ENCODE measurements at regions not wholly inside any gene's neighbourhood (a gene's known extent, or its start where the extent isn't known, plus 50 kb on each side); places are given as distances from the start of the nearest gene placed in this dataset.

- H3K27ac ChIP-seq (ENCODE audit: low read depth, low read length, severe bottlenecking), result no peak overlapping the region
- H3K9me3 ChIP-seq (ENCODE audit: control insufficient read depth, low read length), result no peaks in the 10 kb centered on the region
- no peaks in the 10 kb centered on the region for H3K36me3 ChIP-seq (ENCODE audit: control insufficient read depth, insufficient read depth, low read length)
- no peaks in the 10 kb centered on the region for H3K4me1 ChIP-seq (ENCODE audit: control insufficient read depth, insufficient read depth, low read length, poor library complexity, severe bottlenecking)
- H3K4me3 ChIP-seq (ENCODE audit: extremely low read depth, insufficient read depth, low read length, poor library complexity, severe bottlenecking), result no peak overlapping the region
- 53 to 57% methylated on average over 7 of the region's 7 CpGs for WGBS, 2 experiments (ENCODE audit: insufficient coverage in 2 of 2)
Measured at GRCh38 chr1:228809621-228810394, 74.5 kb downstream of the RHOU start.

DNA sequence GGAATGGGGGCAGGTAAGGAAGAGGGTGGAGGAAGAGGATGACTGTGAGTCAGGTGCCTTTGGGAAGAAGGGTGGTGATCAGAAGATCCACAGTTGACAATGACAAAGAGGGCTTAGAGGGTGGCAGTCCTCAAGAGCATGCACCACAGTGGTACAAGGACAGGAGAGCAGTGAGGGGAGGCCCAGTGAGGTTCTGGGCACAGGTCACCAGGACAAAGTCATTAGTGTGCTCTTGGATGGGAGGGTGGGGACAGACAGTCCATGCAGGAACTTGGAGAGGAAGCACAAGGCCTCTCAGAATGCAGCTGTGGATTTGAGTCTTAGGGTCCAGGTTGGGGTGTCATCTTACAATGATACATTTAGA is 75.1 kb downstream of the RHOU start:
- H3K9me3 ChIP-seq (ENCODE audit: control insufficient read depth, low read length), result no peaks in the 10 kb centered on the region
- no peaks in the 10 kb centered on the region for H3K36me3 ChIP-seq (ENCODE audit: control insufficient read depth, insufficient read depth, low read length)
- no peak overlapping the region for H3K27ac ChIP-seq (ENCODE audit: low read depth, low read length, severe bottlenecking)
- no peak overlapping the region for H3K4me3 ChIP-seq (ENCODE audit: extremely low read depth, insufficient read depth, low read length, poor library complexity, severe bottlenecking)
- H3K4me1 ChIP-seq (ENCODE audit: control insufficient read depth, insufficient read depth, low read length, poor library complexity, severe bottlenecking), result no peaks in the 10 kb centered on the region

DNA sequence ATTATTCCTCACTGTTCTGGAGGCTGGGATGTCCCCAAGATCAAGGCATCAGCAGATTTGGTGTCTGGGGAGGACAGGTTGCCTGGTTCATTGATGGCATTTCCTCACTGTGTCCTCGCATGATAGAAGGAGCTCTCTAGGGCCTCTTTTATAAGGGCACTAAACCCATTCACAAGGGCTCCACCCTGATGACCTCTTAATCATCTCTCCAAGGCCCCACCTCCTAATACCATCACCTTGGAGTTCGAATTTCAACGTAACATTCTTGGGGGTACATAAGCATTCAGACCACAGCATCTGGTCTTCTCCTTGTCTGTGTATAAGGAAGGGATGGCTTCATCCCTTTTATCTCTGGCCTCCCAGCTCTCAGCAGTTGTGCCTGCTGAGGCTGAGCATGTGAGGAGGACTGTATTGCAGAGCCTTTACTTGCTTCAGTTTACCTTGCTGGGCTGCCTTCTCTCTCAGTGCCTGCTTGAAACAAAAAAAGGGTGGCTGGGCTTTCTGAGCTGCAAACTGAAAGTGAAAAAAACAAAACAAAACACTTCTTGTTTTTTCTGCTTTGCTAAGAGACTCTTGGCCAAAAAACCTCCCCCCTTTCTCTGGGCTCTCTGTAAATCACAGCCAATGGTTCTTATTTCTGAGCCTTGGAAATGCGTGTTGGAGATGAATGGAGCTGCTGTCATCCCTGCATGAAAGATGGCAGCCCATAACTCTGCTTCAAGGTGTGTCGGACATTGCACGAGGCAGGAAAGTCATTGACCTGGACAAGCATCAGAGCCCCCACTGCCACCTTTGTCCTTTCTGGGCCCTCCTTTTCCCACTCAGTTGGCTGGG is 75.8 kb downstream of the RHOU start:
- 77 to 100% methylated on average over 2 to 5 of the region's 6 CpGs for WGBS, 2 experiments (ENCODE audit: insufficient coverage in 2 of 2)
- H3K27ac ChIP-seq (ENCODE audit: low read depth, low read length, severe bottlenecking), result no peak overlapping the region
- no peaks in the 10 kb centered on the region for H3K9me3 ChIP-seq (ENCODE audit: control insufficient read depth, low read length)
- no peaks in the 10 kb centered on the region for H3K36me3 ChIP-seq (ENCODE audit: control insufficient read depth, insufficient read depth, low read length)
- no peaks in the 10 kb centered on the region for H3K4me1 ChIP-seq (ENCODE audit: control insufficient read depth, insufficient read depth, low read length, poor library complexity, severe bottlenecking)
- H3K4me3 ChIP-seq (ENCODE audit: extremely low read depth, insufficient read depth, low read length, poor library complexity, severe bottlenecking), result no peak overlapping the region

DNA sequence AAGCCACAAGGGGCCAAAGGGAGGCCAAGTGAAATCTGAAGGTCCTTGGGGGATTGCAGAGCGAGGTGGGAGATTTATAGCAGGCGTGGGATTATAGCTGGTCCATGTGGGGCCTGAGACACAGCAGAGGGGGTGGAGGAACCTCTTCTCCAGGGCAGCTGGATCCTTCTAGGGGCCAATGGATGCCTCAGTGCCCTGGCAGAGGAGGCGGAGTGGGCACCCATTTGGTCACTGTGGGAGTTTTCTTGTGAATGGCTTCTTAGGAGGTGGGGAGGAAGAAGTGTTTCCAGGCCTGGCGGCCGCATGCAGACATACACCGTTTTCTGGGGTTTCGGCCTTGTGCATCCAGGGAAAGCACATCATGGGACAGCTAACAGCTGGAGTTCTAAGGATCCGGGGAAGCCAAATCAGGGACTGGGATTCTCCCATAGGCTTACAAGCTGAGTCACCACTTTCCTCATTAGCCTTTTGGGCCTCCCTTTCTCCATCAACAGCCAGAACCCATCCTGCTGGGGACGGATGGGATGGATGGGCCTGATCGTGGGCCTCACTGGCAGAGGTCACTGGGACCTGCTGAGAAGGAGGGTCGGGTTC is 76.5 kb downstream of the RHOU start:
- H3K27ac ChIP-seq (ENCODE audit: low read depth, low read length, severe bottlenecking), result no peak overlapping the region
- 86 to 96% methylated on average over 11 of the region's 11 CpGs for WGBS, 2 experiments (ENCODE audit: insufficient coverage in 2 of 2)
- no peaks in the 10 kb centered on the region for H3K36me3 ChIP-seq (ENCODE audit: control insufficient read depth, insufficient read depth, low read length)
- no peaks in the 10 kb centered on the region for H3K9me3 ChIP-seq (ENCODE audit: control insufficient read depth, low read length)
- H3K4me3 ChIP-seq (ENCODE audit: extremely low read depth, insufficient read depth, low read length, poor library complexity, severe bottlenecking), result no peak overlapping the region
- H3K4me1 ChIP-seq (ENCODE audit: control insufficient read depth, insufficient read depth, low read length, poor library complexity, severe bottlenecking), result no peaks in the 10 kb centered on the region

DNA sequence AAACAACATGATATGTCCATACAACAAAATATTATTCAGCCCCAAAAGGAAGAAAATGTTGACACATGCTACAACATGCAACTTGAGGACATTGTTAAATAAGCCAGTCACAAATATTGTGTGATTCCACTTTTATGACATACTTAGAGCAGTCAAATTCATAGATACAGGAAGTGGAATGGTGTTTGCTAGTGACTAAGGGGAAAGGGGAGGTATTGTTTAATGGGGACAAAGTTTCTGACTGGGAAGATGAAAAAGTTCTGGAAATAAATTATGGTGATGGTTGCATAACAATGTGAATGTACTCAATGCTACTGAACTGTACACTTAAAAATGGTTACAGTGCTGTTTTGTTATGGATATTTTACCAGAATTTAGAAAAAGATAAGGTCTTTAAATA is 77.7 kb downstream of the RHOU start:
- no peaks in the 10 kb centered on the region for H3K36me3 ChIP-seq (ENCODE audit: control insufficient read depth, insufficient read depth, low read length)
- H3K4me3 ChIP-seq (ENCODE audit: extremely low read depth, insufficient read depth, low read length, poor library complexity, severe bottlenecking), result no peak overlapping the region
- no peak overlapping the region for H3K27ac ChIP-seq (ENCODE audit: low read depth, low read length, severe bottlenecking)
- no peaks in the 10 kb centered on the region for H3K9me3 ChIP-seq (ENCODE audit: control insufficient read depth, low read length)
- H3K4me1 ChIP-seq (ENCODE audit: control insufficient read depth, insufficient read depth, low read length, poor library complexity, severe bottlenecking), result no peaks in the 10 kb centered on the region

- H3K27ac ChIP-seq (ENCODE audit: low read depth, low read length, severe bottlenecking), result no peak overlapping the region
- H3K36me3 ChIP-seq (ENCODE audit: control insufficient read depth, insufficient read depth, low read length), result no peaks in the 10 kb centered on the region
- WGBS, 2 experiments (ENCODE audit: insufficient coverage in 2 of 2), result 72 to 79% methylated on average over 3 of the region's 4 CpGs
- no peaks in the 10 kb centered on the region for H3K9me3 ChIP-seq (ENCODE audit: control insufficient read depth, low read length)
- no peak overlapping the region for H3K4me3 ChIP-seq (ENCODE audit: extremely low read depth, insufficient read depth, low read length, poor library complexity, severe bottlenecking)
- H3K4me1 ChIP-seq (ENCODE audit: control insufficient read depth, insufficient read depth, low read length, poor library complexity, severe bottlenecking), result no peaks in the 10 kb centered on the region
Measured at GRCh38 chr1:228814176-228814575, 78.9 kb downstream of the RHOU start.

DNA sequence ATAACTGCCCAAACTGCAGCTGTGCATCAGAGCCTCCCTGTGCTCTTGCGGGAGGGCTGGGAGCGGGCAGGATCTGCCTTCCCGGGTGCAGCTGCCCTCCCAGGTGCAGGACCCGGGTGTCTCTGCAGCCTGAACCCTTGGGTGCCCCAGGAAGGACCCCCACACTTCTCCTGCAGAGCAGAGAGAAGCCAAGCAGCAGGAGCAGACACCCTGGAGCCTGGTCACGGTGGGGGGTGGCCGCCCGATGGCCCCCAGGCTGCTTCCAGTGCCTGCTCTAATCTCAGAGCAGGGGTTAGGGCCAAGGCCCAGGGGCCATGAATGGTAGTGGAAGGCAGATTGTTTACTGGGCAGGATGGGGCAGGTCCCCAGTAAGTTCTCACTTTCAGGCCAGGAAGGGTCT is 83.0 kb downstream of the RHOU start:
- WGBS, 2 experiments (ENCODE audit: insufficient coverage in 2 of 2), result 79 to 82% methylated on average over 4 to 7 of the region's 7 CpGs

DNA sequence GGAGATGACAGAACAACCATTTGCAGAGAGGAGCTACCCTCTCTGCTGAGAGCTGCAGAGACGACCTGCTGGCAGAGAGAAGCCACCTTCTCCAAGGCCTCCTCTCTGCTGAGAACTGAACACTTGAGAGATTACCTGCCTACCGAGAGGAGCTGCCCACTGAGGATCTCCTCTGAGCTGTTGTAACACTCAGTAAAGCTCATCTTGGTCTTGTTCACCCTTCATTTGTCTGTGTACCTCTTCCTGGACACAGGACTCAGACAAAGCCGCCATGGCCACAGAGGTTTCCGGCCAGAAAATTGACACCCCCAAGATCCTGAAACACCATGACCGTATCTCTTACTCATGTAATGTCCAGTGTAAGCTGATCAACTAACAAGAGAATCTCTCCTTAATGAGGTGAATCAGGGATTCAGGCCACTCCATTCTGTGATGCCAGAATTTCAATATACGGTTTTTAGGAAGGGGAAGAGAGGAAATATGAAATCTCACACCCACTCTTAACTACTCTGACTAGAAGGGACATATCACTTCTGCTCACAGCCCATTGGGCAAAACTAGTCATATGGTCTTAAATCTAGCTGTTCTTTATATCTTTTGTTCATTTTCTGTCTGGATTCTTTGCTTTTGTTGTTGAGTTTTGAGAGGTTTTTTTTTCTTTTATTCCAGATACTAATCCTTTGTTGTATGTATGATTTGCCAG is 83.8 kb downstream of the RHOU start:
- Histone ChIP-seq H3K4me1 (ENCODE audit: control insufficient read depth, insufficient read depth, low read length, poor library complexity, severe bottlenecking) (no peaks in the 10 kb centered on the region), H3K27ac (ENCODE audit: low read depth, low read length, severe bottlenecking) (no peak overlapping the region), H3K9me3 (ENCODE audit: control insufficient read depth, low read length) (no peaks in the 10 kb centered on the region), H3K4me3 (ENCODE audit: extremely low read depth, insufficient read depth, low read length, poor library complexity, severe bottlenecking) (no peak overlapping the region), H3K36me3 (ENCODE audit: control insufficient read depth, insufficient read depth, low read length) (no peaks in the 10 kb centered on the region)
- 81 to 91% methylated on average over 2 to 3 of the region's 6 CpGs for WGBS, 2 experiments (ENCODE audit: insufficient coverage in 2 of 2)

More for the DNA sequence above, 83.0 kb downstream of the RHOU start:
- Histone ChIP-seq H3K4me3 (ENCODE audit: extremely low read depth, insufficient read depth, low read length, poor library complexity, severe bottlenecking) (no peak overlapping the region), H3K27ac (ENCODE audit: low read depth, low read length, severe bottlenecking) (no peak overlapping the region), H3K4me1 (ENCODE audit: control insufficient read depth, insufficient read depth, low read length, poor library complexity, severe bottlenecking) (no peaks in the 10 kb centered on the region), H3K9me3 (ENCODE audit: control insufficient read depth, low read length) (no peaks in the 10 kb centered on the region), H3K36me3 (ENCODE audit: control insufficient read depth, insufficient read depth, low read length) (no peaks in the 10 kb centered on the region)

GRCh38 chr1:228821252-228821651 is 86.0 kb downstream of the RHOU start:
- no peaks in the 10 kb centered on the region for H3K36me3 ChIP-seq (ENCODE audit: control insufficient read depth, insufficient read depth, low read length)
- H3K4me3 ChIP-seq (ENCODE audit: extremely low read depth, insufficient read depth, low read length, poor library complexity, severe bottlenecking), result no peak overlapping the region
- no CpG with 5 or more reads among the region's 2 CpGs for WGBS, 2 experiments (ENCODE audit: insufficient coverage in 2 of 2)
- no peak overlapping the region for H3K27ac ChIP-seq (ENCODE audit: low read depth, low read length, severe bottlenecking)
- no peaks in the 10 kb centered on the region for H3K9me3 ChIP-seq (ENCODE audit: control insufficient read depth, low read length)
- H3K4me1 ChIP-seq (ENCODE audit: control insufficient read depth, insufficient read depth, low read length, poor library complexity, severe bottlenecking), result no peaks in the 10 kb centered on the region

- Histone ChIP-seq H3K4me3 (ENCODE audit: extremely low read depth, insufficient read depth, low read length, poor library complexity, severe bottlenecking) (no peak overlapping the region), H3K27ac (ENCODE audit: low read depth, low read length, severe bottlenecking) (no peak overlapping the region), H3K36me3 (ENCODE audit: control insufficient read depth, insufficient read depth, low read length) (no peaks in the 10 kb centered on the region), H3K9me3 (ENCODE audit: control insufficient read depth, low read length) (no peaks in the 10 kb centered on the region), H3K4me1 (ENCODE audit: control insufficient read depth, insufficient read depth, low read length, poor library complexity, severe bottlenecking) (no peaks in the 10 kb centered on the region)
- 83 to 100% methylated on average over 1 of the region's 3 CpGs for WGBS, 2 experiments (ENCODE audit: insufficient coverage in 2 of 2)
Measured at GRCh38 chr1:228823200-228823599, 87.9 kb downstream of the RHOU start.

Measured in mesodermal cell (in vitro differentiated cells).